HEK293 (cell line): ENCODE measurements at regions not wholly inside any gene's neighbourhood (a gene's known extent, or its start where the extent isn't known, plus 50 kb on each side); places are given as distances from the start of the nearest gene placed in this dataset.

Experiments
- CTCF ChIA-PET: fragments of 350-600 bp; formaldehyde crosslinking; extraction: SDS; loops from one replicate; lab custom pipeline; 2021; ENCODE audit warnings: antibody characterized with exemption; lab: Yijun Ruan, JAX
- POLR2A ChIA-PET: fragments of 300-600 bp; formaldehyde crosslinking; extraction: SDS; loops from one replicate; lab custom pipeline; 2020; ENCODE audit warnings: antibody characterized with exemption, inconsistent platforms; lab: Yijun Ruan, JAX
- H3K27ac ChIP-seq: fragments of 200-500 bp; sonication (Bioruptor generic); 2 replicates; pipeline ENCODE4 v1.5.1; 2014; ENCODE audit warnings: low read depth, low read length, control low read depth, inconsistent platforms; ENCODE audit errors: extremely low read depth
- H3K36me3 ChIP-seq, 2 experiments: fragments of 200-500 bp in 1 of 2; sonication (Bioruptor generic) in 1 of 2; 1 replicate in 1 of 2; 2 replicates in 1 of 2; pipeline ENCODE4 v1.5.1; 2014 to 2017; ENCODE audit warnings: inconsistent platforms in 2 of 2, low read length in 2 of 2; ENCODE audit not compliant: control insufficient read depth in 2 of 2, insufficient read depth in 1 of 2
- H3K4me1 ChIP-seq: fragments of 200-500 bp; sonication (Bioruptor generic); 2 replicates; pipeline ENCODE4 v1.5.1; 2014; ENCODE audit warnings: mild to moderate bottlenecking, low read length, inconsistent platforms; ENCODE audit not compliant: control insufficient read depth, insufficient read depth
- H3K4me3 ChIP-seq: 2 replicates; pipeline ENCODE4 v1.5.1; 2011; ENCODE audit warnings: low read depth, mild to moderate bottlenecking, control low read depth, low read length, moderate library complexity
- H3K9me3 ChIP-seq: fragments of 200-500 bp; sonication (Bioruptor generic); 2 replicates; pipeline ENCODE4 v1.5.1; 2014; ENCODE audit warnings: low read depth, low read length, inconsistent platforms; ENCODE audit not compliant: control insufficient read depth, insufficient read depth
- GLI4 ChIP-seq: fragments of 450-650 bp; formaldehyde crosslinking; IDR thresholded peaks from 2 replicates; pipeline ENCODE4 v1.5.1; 2016; ENCODE audit warnings: missing biosample characterization, missing genetic modification characterization
- SETDB1 ChIP-seq: IDR thresholded peaks from one replicate; pipeline ENCODE4 v1.6.1; 2017; ENCODE audit warnings: mild to moderate bottlenecking, low read length, moderate library complexity, mixed read lengths; ENCODE audit not compliant: insufficient read length
- SP7 ChIP-seq: fragments of 450-650 bp; formaldehyde crosslinking; IDR thresholded peaks from 2 replicates; pipeline ENCODE4 v1.5.1; 2016; ENCODE audit warnings: missing biosample characterization, missing genetic modification characterization
- TCF7L2 ChIP-seq: IDR thresholded peaks from 2 replicates; pipeline ENCODE4 v1.6.1; 2011; ENCODE audit warnings: low read depth, mild to moderate bottlenecking, inconsistent platforms, low read length, moderate library complexity, borderline replicate concordance
- WT1 ChIP-seq: fragments of 450-650 bp; formaldehyde crosslinking; IDR thresholded peaks from 2 replicates; pipeline ENCODE4 v1.5.1; 2016; ENCODE audit warnings: missing biosample characterization, missing genetic modification characterization
- ZNF10 ChIP-seq: fragments of 450-650 bp; formaldehyde crosslinking; IDR thresholded peaks from 2 replicates; pipeline ENCODE4 v1.5.1; 2017; ENCODE audit warnings: missing biosample characterization, missing genetic modification characterization
- ZNF24 ChIP-seq: fragments of 450-650 bp; formaldehyde crosslinking; IDR thresholded peaks from 2 replicates; pipeline ENCODE4 v1.5.1; 2016; ENCODE audit warnings: missing biosample characterization, missing genetic modification characterization
- ZNF266 ChIP-seq: fragments of 450-650 bp; formaldehyde crosslinking; IDR thresholded peaks from 2 replicates; pipeline ENCODE4 v1.5.1; 2016; ENCODE audit warnings: missing biosample characterization, missing genetic modification characterization, low read depth
- ZNF324 ChIP-seq: fragments of 450-650 bp; formaldehyde crosslinking; IDR thresholded peaks from 2 replicates; pipeline ENCODE4 v1.5.1; 2016; ENCODE audit warnings: missing biosample characterization, missing genetic modification characterization
- ZNF341 ChIP-seq: fragments of 450-650 bp; formaldehyde crosslinking; IDR thresholded peaks from 2 replicates; pipeline ENCODE4; 2016; ENCODE audit warnings: low read depth, missing biosample characterization, missing genetic modification characterization
- ZNF350 ChIP-seq: fragments of 450-650 bp; formaldehyde crosslinking; IDR thresholded peaks from 2 replicates; pipeline ENCODE4 v1.5.0; 2017; ENCODE audit warnings: missing biosample characterization, mild to moderate bottlenecking, missing genetic modification characterization
- ZNF514 ChIP-seq: fragments of 450-650 bp; formaldehyde crosslinking; IDR thresholded peaks from 2 replicates; pipeline ENCODE4 v1.5.1; 2016; ENCODE audit warnings: missing biosample characterization, missing genetic modification characterization
- ZNF544 ChIP-seq: fragments of 450-650 bp; formaldehyde crosslinking; IDR thresholded peaks from 2 replicates; pipeline ENCODE4 v1.5.0; 2017; ENCODE audit warnings: missing biosample characterization, missing genetic modification characterization
- ZNF555 ChIP-seq: fragments of 450-650 bp; formaldehyde crosslinking; conservative IDR thresholded peaks from 2 replicates; pipeline ENCODE4 v1.5.1; 2017; ENCODE audit warnings: missing biosample characterization, mild to moderate bottlenecking, missing genetic modification characterization, inconsistent platforms
- ZNF558 ChIP-seq: fragments of 450-650 bp; formaldehyde crosslinking; IDR thresholded peaks from 2 replicates; pipeline ENCODE4 v1.5.1; 2016; ENCODE audit warnings: missing biosample characterization, missing genetic modification characterization
- ZNF571 ChIP-seq: fragments of 450-650 bp; formaldehyde crosslinking; IDR thresholded peaks from 2 replicates; pipeline ENCODE4 v1.5.0; 2017; ENCODE audit warnings: missing biosample characterization, missing genetic modification characterization
- ZNF596 ChIP-seq: fragments of 450-650 bp; IDR thresholded peaks from 2 replicates; pipeline ENCODE4 v1.5.0; 2018; ENCODE audit warnings: missing biosample characterization, mild to moderate bottlenecking, missing genetic modification characterization, moderate library complexity
- ZNF654 ChIP-seq: fragments of 450-650 bp; formaldehyde crosslinking; IDR thresholded peaks from 2 replicates; pipeline ENCODE4 v1.5.1; 2016; ENCODE audit warnings: low read depth, missing biosample characterization, missing genetic modification characterization
- ZNF76 ChIP-seq: fragments of 450-650 bp; formaldehyde crosslinking; IDR thresholded peaks from 2 replicates; pipeline ENCODE4; 2016; ENCODE audit warnings: low read depth, missing biosample characterization, missing genetic modification characterization, borderline replicate concordance
- ZSCAN23 ChIP-seq: fragments of 450-650 bp; formaldehyde crosslinking; IDR thresholded peaks from 2 replicates; pipeline ENCODE4 v1.5.1; 2016; ENCODE audit warnings: missing biosample characterization, missing genetic modification characterization
- TF ChIP-seq, protein P1 (sequence below): fragments of 450-650 bp; formaldehyde crosslinking; IDR thresholded peaks from 2 replicates; pipeline ENCODE4 v1.5.1; 2016; ENCODE audit warnings: missing biosample characterization, missing genetic modification characterization
- TF ChIP-seq, protein P2 (sequence below): fragments of 450-650 bp; formaldehyde crosslinking; IDR thresholded peaks from 2 replicates; pipeline ENCODE4 v1.5.1; 2016; ENCODE audit warnings: missing biosample characterization, missing genetic modification characterization
- TF ChIP-seq, protein P3 (sequence below): fragments of 450-650 bp; formaldehyde crosslinking; IDR thresholded peaks from 2 replicates; pipeline ENCODE4 v1.5.1; 2016; ENCODE audit warnings: missing biosample characterization, missing genetic modification characterization
- TF ChIP-seq, protein P4 (sequence below): fragments of 450-650 bp; formaldehyde crosslinking; IDR thresholded peaks from 2 replicates; pipeline ENCODE4 v1.5.1; 2016; ENCODE audit warnings: missing biosample characterization, missing genetic modification characterization
- TF ChIP-seq, protein P5 (sequence below): fragments of 450-650 bp; formaldehyde crosslinking; IDR thresholded peaks from 2 replicates; pipeline ENCODE4 v1.5.1; 2016; ENCODE audit warnings: missing biosample characterization, missing genetic modification characterization
- TF ChIP-seq, protein P6 (sequence below): fragments of 450-650 bp; formaldehyde crosslinking; optimal IDR thresholded peaks from 2 replicates; pipeline ENCODE3; 2016; ENCODE audit warnings: missing biosample characterization, mild to moderate bottlenecking, missing genetic modification characterization

DNA sequence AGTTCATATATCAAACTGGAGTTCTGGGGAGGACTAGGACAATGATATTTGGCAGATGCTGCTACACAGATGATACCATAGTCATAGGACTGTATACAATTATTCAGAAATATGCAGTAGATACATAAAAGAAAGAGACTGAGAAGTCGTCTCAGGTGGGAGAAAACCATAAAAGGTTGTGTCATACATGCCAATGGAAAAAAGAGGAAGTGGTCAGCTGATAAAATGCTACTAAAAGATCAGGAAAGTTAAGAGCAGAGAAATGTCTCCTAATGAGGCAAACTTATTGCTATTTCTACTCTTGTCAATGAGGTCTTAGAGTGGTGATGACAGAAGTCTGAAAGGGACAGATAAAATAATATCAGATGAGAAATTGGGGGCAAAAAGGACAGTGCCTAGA lies 407.6 kb downstream of the COL12A1 start:
- no peak for TF ChIP-seq GLI4
- TF ChIP-seq, protein P1, sequence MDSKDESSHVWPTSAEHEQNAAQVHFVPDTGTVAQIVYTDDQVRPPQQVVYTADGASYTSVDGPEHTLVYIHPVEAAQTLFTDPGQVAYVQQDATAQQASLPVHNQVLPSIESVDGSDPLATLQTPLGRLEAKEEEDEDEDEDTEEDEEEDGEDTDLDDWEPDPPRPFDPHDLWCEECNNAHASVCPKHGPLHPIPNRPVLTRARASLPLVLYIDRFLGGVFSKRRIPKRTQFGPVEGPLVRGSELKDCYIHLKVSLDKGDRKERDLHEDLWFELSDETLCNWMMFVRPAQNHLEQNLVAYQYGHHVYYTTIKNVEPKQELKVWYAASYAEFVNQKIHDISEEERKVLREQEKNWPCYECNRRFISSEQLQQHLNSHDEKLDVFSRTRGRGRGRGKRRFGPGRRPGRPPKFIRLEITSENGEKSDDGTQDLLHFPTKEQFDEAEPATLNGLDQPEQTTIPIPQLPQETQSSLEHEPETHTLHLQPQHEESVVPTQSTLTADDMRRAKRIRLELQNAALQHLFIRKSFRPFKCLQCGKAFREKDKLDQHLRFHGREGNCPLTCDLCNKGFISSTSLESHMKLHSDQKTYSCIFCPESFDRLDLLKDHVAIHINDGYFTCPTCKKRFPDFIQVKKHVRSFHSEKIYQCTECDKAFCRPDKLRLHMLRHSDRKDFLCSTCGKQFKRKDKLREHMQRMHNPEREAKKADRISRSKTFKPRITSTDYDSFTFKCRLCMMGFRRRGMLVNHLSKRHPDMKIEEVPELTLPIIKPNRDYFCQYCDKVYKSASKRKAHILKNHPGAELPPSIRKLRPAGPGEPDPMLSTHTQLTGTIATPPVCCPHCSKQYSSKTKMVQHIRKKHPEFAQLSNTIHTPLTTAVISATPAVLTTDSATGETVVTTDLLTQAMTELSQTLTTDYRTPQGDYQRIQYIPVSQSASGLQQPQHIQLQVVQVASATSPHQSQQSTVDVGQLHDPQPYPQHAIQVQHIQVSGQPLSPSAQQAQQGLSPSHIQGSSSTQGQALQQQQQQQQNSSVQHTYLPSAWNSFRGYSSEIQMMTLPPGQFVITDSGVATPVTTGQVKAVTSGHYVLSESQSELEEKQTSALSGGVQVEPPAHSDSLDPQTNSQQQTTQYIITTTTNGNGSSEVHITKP: no peak
- no peak for TF ChIP-seq TCF7L2
- no peak for TF ChIP-seq ZNF341 (tag by site-specific recombination)
- TF ChIP-seq ZNF544 (tag by site-specific recombination): no peak
- TF ChIP-seq, protein P2, sequence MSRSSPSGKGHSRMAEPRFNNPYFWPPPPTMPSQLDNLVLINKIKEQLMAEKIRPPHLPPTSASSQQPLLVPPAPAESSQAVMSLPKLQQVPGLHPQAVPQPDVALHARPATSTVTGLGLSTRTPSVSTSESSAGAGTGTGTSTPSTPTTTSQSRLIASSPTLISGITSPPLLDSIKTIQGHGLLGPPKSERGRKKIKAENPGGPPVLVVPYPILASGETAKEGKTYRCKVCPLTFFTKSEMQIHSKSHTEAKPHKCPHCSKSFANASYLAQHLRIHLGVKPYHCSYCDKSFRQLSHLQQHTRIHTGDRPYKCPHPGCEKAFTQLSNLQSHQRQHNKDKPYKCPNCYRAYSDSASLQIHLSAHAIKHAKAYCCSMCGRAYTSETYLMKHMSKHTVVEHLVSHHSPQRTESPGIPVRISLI (tag by site-specific recombination): no peak
- TF ChIP-seq ZNF558 (tag by site-specific recombination): no peak
- no peak for TF ChIP-seq ZNF76
- TF ChIP-seq ZNF654 (tag by site-specific recombination): no peak
- no peak for TF ChIP-seq WT1
- TF ChIP-seq, protein P3, sequence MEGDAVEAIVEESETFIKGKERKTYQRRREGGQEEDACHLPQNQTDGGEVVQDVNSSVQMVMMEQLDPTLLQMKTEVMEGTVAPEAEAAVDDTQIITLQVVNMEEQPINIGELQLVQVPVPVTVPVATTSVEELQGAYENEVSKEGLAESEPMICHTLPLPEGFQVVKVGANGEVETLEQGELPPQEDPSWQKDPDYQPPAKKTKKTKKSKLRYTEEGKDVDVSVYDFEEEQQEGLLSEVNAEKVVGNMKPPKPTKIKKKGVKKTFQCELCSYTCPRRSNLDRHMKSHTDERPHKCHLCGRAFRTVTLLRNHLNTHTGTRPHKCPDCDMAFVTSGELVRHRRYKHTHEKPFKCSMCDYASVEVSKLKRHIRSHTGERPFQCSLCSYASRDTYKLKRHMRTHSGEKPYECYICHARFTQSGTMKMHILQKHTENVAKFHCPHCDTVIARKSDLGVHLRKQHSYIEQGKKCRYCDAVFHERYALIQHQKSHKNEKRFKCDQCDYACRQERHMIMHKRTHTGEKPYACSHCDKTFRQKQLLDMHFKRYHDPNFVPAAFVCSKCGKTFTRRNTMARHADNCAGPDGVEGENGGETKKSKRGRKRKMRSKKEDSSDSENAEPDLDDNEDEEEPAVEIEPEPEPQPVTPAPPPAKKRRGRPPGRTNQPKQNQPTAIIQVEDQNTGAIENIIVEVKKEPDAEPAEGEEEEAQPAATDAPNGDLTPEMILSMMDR (tag by site-specific recombination): no peak
- TF ChIP-seq ZNF10: no peak
- no peak for TF ChIP-seq ZNF596
- no peak overlapping the region for H3K4me3 ChIP-seq
- H3K27ac ChIP-seq: no peak overlapping the region
- no peaks in the 10 kb centered on the region for H3K4me1 ChIP-seq
- ChIA-PET POLR2A (no interaction called here), CTCF (no interaction called here)
- no peaks in the 10 kb centered on the region for H3K36me3 ChIP-seq
- H3K9me3 ChIP-seq: no peaks in the 10 kb centered on the region

DNA sequence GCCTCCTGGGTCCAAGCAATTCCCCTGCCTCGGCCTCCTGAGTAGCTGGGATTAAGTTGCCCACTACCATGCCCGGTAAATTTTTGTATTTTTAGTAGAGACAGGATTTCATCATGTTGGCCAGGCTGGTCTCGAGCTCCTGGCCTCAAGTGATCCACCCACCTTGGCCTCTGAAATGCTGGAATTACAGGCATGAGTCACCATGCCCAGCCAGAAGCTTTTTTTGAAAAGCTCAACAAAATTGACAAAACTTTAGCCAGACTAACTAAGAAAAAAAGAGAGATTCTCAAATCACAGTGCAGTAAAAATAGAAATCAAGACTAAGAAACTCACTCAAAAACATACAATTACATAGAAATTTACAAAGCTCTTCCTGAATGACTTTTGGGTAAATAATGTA lies 420.6 kb downstream of the COL12A1 start:
- POLR2A ChIA-PET: no interaction called here
- CTCF ChIA-PET: no interaction called here
- Histone ChIP-seq H3K4me1 (no peaks in the 10 kb centered on the region), H3K36me3 (no peaks in the 10 kb centered on the region), H3K9me3 (no peaks in the 10 kb centered on the region), H3K4me3 (no peak overlapping the region), H3K27ac (no peak overlapping the region)
- TF ChIP-seq, protein P4, sequence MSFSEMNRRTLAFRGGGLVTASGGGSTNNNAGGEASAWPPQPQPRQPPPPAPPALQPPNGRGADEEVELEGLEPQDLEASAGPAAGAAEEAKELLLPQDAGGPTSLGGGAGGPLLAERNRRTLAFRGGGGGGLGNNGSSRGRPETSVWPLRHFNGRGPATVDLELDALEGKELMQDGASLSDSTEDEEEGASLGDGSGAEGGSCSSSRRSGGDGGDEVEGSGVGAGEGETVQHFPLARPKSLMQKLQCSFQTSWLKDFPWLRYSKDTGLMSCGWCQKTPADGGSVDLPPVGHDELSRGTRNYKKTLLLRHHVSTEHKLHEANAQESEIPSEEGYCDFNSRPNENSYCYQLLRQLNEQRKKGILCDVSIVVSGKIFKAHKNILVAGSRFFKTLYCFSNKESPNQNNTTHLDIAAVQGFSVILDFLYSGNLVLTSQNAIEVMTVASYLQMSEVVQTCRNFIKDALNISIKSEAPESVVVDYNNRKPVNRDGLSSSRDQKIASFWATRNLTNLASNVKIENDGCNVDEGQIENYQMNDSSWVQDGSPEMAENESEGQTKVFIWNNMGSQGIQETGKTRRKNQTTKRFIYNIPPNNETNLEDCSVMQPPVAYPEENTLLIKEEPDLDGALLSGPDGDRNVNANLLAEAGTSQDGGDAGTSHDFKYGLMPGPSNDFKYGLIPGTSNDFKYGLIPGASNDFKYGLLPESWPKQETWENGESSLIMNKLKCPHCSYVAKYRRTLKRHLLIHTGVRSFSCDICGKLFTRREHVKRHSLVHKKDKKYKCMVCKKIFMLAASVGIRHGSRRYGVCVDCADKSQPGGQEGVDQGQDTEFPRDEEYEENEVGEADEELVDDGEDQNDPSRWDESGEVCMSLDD (tag by site-specific recombination): no peak
- TF ChIP-seq ZNF24 (tag by site-specific recombination) (no peak), ZNF571 (tag by site-specific recombination) (no peak), SP7 (tag by site-specific recombination) (no peak), ZNF266 (no peak), ZNF324 (tag by site-specific recombination) (no peak), ZNF350 (tag by site-specific recombination) (no peak), SETDB1 (no peak), ZSCAN23 (tag by site-specific recombination) (no peak), ZNF514 (tag by site-specific recombination) (no peak), ZNF555 (tag by site-specific recombination) (no peak)
- TF ChIP-seq, protein P5, sequence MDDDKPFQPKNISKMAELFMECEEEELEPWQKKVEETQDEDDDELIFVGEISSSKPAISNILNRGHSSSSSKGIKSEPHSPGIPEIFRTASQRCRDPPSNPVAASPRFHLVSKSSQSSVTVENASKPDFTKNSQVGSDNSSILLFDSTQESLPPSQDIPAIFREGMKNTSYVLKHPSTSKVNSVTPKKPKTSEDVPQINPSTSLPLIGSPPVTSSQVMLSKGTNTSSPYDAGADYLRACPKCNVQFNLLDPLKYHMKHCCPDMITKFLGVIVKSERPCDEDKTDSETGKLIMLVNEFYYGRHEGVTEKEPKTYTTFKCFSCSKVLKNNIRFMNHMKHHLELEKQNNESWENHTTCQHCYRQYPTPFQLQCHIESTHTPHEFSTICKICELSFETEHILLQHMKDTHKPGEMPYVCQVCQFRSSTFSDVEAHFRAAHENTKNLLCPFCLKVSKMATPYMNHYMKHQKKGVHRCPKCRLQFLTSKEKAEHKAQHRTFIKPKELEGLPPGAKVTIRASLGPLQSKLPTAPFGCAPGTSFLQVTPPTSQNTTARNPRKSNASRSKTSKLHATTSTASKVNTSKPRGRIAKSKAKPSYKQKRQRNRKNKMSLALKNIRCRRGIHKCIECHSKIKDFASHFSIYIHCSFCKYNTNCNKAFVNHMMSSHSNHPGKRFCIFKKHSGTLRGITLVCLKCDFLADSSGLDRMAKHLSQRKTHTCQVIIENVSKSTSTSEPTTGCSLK (tag by site-specific recombination): no peak
- TF ChIP-seq, protein P6, sequence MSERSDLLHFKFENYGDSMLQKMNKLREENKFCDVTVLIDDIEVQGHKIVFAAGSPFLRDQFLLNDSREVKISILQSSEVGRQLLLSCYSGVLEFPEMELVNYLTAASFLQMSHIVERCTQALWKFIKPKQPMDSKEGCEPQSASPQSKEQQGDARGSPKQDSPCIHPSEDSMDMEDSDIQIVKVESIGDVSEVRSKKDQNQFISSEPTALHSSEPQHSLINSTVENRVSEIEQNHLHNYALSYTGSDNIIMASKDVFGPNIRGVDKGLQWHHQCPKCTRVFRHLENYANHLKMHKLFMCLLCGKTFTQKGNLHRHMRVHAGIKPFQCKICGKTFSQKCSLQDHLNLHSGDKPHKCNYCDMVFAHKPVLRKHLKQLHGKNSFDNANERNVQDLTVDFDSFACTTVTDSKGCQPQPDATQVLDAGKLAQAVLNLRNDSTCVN (tag by site-specific recombination): no peak
